WTC11 (cell line): ENCODE measurements at regions not wholly inside any gene's neighbourhood (a gene's known extent, or its start where the extent isn't known, plus 50 kb on each side); places are given as distances from the start of the nearest gene placed in this dataset.

ENCODE experiments used
- GRHL2 ChIP-seq: fragments of 250-450 bp; sonication (Bioruptor Pico); IDR thresholded peaks from 2 replicates; pipeline ENCODE4 v1.8.0; 2022; ENCODE audit warnings: mild to moderate bottlenecking, moderate library complexity; ENCODE audit not compliant: insufficient replicate concordance, severe bottlenecking
- JUN ChIP-seq: sonication (generic); formaldehyde crosslinking; IDR thresholded peaks from 2 replicates; pipeline ENCODE4 v1.8.0; 2023; ENCODE audit warnings: mild to moderate bottlenecking, missing genetic modification reagents
- NR1H2 ChIP-seq: sonication (generic); formaldehyde crosslinking; IDR thresholded peaks from 2 replicates; pipeline ENCODE4 v1.9.0; 2021; ENCODE audit warnings: mild to moderate bottlenecking, moderate library complexity, missing genetic modification reagents
- SP1 ChIP-seq: sonication (generic); formaldehyde crosslinking; conservative IDR thresholded peaks from 2 replicates; pipeline ENCODE4 v1.8.1; 2022; ENCODE audit warnings: missing genetic modification reagents
- TCF7 ChIP-seq: sonication (generic); formaldehyde crosslinking; IDR thresholded peaks from 2 replicates; pipeline ENCODE4 v1.8.0; 2022; ENCODE audit warnings: mild to moderate bottlenecking, low read depth, missing genetic modification reagents, moderate library complexity
- ZNF232 ChIP-seq: sonication (generic); formaldehyde crosslinking; IDR thresholded peaks from 2 replicates; pipeline ENCODE4 v1.8.0; 2022; ENCODE audit warnings: mild to moderate bottlenecking, missing genetic modification reagents
- ZNF416 ChIP-seq: fragments of 250-450 bp; sonication (Bioruptor Pico); IDR thresholded peaks from 2 replicates; pipeline ENCODE4 v1.9.0; 2021; ENCODE audit warnings: mild to moderate bottlenecking, inconsistent platforms
- TF ChIP-seq, protein P1 (sequence below): sonication (generic); formaldehyde crosslinking; IDR thresholded peaks from 2 replicates; pipeline ENCODE4 v1.8.0; 2023; ENCODE audit warnings: mild to moderate bottlenecking, missing genetic modification reagents
- TF ChIP-seq, protein P2 (sequence below): fragments of 200-600 bp; IDR thresholded peaks from 2 replicates; pipeline ENCODE4 v1.8.0; 2022; ENCODE audit warnings: antibody characterized with exemption
- TF ChIP-seq, protein P3 (sequence below): sonication (generic); formaldehyde crosslinking; IDR thresholded peaks from 2 replicates; pipeline ENCODE4 v1.8.1; 2022; ENCODE audit warnings: low read depth, mild to moderate bottlenecking, moderate library complexity, missing genetic modification reagents, borderline replicate concordance
- TF ChIP-seq, protein P4 (sequence below): sonication (generic); formaldehyde crosslinking; IDR thresholded peaks from 2 replicates; pipeline ENCODE4 v1.8.1; 2023; ENCODE audit warnings: mild to moderate bottlenecking, missing genetic modification reagents, borderline replicate concordance
- TF ChIP-seq, protein P5 (sequence below): fragments of 250-450 bp; sonication (Bioruptor Pico); IDR thresholded peaks from 2 replicates; pipeline ENCODE4 v1.9.0; 2021; ENCODE audit warnings: mild to moderate bottlenecking, borderline replicate concordance
- TF ChIP-seq, protein P6 (sequence below): sonication (generic); formaldehyde crosslinking; IDR thresholded peaks from 2 replicates; pipeline ENCODE4 v1.8.0; 2022; ENCODE audit warnings: mild to moderate bottlenecking, missing genetic modification reagents

DNA sequence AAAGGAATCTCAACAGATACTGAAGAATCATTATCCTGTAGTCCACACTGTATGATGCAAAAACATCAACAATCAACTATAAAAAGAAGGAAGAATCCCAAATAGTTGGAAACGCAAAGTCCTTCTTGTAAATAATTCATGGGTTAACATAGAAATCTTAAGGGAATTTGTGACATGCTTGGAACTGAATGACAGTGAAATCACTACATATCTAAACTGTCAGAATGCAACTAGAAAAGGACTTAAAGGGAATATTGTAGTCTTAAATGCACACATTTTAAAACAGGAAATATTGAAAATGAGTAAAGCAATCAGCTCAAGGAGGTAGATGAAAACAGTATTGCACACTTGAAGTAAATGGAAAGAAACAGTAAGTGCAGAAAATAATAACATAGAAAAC lies 147.6 kb upstream of the MPPED2 start:
- TF ChIP-seq, protein P1, sequence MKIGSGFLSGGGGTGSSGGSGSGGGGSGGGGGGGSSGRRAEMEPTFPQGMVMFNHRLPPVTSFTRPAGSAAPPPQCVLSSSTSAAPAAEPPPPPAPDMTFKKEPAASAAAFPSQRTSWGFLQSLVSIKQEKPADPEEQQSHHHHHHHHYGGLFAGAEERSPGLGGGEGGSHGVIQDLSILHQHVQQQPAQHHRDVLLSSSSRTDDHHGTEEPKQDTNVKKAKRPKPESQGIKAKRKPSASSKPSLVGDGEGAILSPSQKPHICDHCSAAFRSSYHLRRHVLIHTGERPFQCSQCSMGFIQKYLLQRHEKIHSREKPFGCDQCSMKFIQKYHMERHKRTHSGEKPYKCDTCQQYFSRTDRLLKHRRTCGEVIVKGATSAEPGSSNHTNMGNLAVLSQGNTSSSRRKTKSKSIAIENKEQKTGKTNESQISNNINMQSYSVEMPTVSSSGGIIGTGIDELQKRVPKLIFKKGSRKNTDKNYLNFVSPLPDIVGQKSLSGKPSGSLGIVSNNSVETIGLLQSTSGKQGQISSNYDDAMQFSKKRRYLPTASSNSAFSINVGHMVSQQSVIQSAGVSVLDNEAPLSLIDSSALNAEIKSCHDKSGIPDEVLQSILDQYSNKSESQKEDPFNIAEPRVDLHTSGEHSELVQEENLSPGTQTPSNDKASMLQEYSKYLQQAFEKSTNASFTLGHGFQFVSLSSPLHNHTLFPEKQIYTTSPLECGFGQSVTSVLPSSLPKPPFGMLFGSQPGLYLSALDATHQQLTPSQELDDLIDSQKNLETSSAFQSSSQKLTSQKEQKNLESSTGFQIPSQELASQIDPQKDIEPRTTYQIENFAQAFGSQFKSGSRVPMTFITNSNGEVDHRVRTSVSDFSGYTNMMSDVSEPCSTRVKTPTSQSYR (CRISPR knock-in tag), result no peak
- TF ChIP-seq, protein P2, sequence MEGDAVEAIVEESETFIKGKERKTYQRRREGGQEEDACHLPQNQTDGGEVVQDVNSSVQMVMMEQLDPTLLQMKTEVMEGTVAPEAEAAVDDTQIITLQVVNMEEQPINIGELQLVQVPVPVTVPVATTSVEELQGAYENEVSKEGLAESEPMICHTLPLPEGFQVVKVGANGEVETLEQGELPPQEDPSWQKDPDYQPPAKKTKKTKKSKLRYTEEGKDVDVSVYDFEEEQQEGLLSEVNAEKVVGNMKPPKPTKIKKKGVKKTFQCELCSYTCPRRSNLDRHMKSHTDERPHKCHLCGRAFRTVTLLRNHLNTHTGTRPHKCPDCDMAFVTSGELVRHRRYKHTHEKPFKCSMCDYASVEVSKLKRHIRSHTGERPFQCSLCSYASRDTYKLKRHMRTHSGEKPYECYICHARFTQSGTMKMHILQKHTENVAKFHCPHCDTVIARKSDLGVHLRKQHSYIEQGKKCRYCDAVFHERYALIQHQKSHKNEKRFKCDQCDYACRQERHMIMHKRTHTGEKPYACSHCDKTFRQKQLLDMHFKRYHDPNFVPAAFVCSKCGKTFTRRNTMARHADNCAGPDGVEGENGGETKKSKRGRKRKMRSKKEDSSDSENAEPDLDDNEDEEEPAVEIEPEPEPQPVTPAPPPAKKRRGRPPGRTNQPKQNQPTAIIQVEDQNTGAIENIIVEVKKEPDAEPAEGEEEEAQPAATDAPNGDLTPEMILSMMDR, result no peak
- TF ChIP-seq JUN (CRISPR knock-in tag) (no peak), NR1H2 (CRISPR knock-in tag) (no peak), GRHL2 (no peak), SP1 (CRISPR knock-in tag) (no peak), TCF7 (CRISPR knock-in tag) (no peak), ZNF416 (no peak), ZNF232 (CRISPR knock-in tag) (no peak)
- TF ChIP-seq, protein P3, sequence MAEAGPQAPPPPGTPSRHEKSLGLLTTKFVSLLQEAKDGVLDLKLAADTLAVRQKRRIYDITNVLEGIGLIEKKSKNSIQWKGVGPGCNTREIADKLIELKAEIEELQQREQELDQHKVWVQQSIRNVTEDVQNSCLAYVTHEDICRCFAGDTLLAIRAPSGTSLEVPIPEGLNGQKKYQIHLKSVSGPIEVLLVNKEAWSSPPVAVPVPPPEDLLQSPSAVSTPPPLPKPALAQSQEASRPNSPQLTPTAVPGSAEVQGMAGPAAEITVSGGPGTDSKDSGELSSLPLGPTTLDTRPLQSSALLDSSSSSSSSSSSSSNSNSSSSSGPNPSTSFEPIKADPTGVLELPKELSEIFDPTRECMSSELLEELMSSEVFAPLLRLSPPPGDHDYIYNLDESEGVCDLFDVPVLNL (CRISPR knock-in tag), result no peak
- TF ChIP-seq, protein P4, sequence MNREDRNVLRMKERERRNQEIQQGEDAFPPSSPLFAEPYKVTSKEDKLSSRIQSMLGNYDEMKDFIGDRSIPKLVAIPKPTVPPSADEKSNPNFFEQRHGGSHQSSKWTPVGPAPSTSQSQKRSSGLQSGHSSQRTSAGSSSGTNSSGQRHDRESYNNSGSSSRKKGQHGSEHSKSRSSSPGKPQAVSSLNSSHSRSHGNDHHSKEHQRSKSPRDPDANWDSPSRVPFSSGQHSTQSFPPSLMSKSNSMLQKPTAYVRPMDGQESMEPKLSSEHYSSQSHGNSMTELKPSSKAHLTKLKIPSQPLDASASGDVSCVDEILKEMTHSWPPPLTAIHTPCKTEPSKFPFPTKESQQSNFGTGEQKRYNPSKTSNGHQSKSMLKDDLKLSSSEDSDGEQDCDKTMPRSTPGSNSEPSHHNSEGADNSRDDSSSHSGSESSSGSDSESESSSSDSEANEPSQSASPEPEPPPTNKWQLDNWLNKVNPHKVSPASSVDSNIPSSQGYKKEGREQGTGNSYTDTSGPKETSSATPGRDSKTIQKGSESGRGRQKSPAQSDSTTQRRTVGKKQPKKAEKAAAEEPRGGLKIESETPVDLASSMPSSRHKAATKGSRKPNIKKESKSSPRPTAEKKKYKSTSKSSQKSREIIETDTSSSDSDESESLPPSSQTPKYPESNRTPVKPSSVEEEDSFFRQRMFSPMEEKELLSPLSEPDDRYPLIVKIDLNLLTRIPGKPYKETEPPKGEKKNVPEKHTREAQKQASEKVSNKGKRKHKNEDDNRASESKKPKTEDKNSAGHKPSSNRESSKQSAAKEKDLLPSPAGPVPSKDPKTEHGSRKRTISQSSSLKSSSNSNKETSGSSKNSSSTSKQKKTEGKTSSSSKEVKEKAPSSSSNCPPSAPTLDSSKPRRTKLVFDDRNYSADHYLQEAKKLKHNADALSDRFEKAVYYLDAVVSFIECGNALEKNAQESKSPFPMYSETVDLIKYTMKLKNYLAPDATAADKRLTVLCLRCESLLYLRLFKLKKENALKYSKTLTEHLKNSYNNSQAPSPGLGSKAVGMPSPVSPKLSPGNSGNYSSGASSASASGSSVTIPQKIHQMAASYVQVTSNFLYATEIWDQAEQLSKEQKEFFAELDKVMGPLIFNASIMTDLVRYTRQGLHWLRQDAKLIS (CRISPR knock-in tag), result no peak
- TF ChIP-seq, protein P5, sequence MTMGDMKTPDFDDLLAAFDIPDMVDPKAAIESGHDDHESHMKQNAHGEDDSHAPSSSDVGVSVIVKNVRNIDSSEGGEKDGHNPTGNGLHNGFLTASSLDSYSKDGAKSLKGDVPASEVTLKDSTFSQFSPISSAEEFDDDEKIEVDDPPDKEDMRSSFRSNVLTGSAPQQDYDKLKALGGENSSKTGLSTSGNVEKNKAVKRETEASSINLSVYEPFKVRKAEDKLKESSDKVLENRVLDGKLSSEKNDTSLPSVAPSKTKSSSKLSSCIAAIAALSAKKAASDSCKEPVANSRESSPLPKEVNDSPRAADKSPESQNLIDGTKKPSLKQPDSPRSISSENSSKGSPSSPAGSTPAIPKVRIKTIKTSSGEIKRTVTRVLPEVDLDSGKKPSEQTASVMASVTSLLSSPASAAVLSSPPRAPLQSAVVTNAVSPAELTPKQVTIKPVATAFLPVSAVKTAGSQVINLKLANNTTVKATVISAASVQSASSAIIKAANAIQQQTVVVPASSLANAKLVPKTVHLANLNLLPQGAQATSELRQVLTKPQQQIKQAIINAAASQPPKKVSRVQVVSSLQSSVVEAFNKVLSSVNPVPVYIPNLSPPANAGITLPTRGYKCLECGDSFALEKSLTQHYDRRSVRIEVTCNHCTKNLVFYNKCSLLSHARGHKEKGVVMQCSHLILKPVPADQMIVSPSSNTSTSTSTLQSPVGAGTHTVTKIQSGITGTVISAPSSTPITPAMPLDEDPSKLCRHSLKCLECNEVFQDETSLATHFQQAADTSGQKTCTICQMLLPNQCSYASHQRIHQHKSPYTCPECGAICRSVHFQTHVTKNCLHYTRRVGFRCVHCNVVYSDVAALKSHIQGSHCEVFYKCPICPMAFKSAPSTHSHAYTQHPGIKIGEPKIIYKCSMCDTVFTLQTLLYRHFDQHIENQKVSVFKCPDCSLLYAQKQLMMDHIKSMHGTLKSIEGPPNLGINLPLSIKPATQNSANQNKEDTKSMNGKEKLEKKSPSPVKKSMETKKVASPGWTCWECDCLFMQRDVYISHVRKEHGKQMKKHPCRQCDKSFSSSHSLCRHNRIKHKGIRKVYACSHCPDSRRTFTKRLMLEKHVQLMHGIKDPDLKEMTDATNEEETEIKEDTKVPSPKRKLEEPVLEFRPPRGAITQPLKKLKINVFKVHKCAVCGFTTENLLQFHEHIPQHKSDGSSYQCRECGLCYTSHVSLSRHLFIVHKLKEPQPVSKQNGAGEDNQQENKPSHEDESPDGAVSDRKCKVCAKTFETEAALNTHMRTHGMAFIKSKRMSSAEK (CRISPR knock-in tag), result no peak
- TF ChIP-seq, protein P6, sequence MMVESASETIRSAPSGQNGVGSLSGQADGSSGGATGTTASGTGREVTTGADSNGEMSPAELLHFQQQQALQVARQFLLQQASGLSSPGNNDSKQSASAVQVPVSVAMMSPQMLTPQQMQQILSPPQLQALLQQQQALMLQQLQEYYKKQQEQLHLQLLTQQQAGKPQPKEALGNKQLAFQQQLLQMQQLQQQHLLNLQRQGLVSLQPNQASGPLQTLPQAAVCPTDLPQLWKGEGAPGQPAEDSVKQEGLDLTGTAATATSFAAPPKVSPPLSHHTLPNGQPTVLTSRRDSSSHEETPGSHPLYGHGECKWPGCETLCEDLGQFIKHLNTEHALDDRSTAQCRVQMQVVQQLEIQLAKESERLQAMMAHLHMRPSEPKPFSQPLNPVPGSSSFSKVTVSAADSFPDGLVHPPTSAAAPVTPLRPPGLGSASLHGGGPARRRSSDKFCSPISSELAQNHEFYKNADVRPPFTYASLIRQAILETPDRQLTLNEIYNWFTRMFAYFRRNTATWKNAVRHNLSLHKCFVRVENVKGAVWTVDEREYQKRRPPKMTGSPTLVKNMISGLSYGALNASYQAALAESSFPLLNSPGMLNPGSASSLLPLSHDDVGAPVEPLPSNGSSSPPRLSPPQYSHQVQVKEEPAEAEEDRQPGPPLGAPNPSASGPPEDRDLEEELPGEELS (CRISPR knock-in tag), result no peak
